ENCODE measurements at regions not wholly inside any gene's neighbourhood (a gene's known extent, or its start where the extent isn't known, plus 50 kb on each side); places are given as distances from the start of the nearest gene placed in this dataset.
"Not testable (repeated sequence)": the region's sequence is repeated elsewhere in the genome, so short reads cannot be mapped to it uniquely, and the experiment has no call there.

DNA sequence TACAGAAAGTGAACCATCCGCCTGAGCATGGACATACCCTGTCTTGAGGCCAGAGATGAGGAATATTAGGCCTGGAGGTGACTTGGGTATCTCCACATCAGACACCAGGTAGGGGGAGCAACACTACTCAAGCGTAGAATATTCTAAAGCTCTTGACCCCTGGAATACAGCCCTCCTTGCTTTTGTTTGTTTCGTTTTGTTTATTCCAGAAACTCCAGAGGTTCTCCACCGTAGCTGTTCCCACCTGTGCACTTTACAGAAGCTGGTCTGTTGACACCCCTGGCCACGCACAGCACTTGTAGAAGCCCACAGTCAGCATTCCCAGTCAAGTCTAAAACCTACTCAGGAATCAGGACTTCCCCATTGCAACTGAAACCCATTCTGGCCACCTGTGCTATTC is 139.6 kb upstream of the NEBL start:
- in situ Hi-C loops (cut with HindIII; ENCODE audit: low pct_unique_long_range_greater_than_20kb, low sequenced_read_pairs), result no loop called here
- intact Hi-C loops (cut with micrococcal nuclease; ENCODE audit: unreplicated experiment), result no loop called here
- TF ChIP-seq TCF7L2 (IDR thresholded peaks at IDR 0.05; ENCODE audit: low read depth, low read length), result no peak
- TF ChIP-seq POLR2AphosphoS5 (IDR thresholded peaks at IDR 0.05; ENCODE audit: low read depth, low read length), result no peak
- TF ChIP-seq, protein P1, sequence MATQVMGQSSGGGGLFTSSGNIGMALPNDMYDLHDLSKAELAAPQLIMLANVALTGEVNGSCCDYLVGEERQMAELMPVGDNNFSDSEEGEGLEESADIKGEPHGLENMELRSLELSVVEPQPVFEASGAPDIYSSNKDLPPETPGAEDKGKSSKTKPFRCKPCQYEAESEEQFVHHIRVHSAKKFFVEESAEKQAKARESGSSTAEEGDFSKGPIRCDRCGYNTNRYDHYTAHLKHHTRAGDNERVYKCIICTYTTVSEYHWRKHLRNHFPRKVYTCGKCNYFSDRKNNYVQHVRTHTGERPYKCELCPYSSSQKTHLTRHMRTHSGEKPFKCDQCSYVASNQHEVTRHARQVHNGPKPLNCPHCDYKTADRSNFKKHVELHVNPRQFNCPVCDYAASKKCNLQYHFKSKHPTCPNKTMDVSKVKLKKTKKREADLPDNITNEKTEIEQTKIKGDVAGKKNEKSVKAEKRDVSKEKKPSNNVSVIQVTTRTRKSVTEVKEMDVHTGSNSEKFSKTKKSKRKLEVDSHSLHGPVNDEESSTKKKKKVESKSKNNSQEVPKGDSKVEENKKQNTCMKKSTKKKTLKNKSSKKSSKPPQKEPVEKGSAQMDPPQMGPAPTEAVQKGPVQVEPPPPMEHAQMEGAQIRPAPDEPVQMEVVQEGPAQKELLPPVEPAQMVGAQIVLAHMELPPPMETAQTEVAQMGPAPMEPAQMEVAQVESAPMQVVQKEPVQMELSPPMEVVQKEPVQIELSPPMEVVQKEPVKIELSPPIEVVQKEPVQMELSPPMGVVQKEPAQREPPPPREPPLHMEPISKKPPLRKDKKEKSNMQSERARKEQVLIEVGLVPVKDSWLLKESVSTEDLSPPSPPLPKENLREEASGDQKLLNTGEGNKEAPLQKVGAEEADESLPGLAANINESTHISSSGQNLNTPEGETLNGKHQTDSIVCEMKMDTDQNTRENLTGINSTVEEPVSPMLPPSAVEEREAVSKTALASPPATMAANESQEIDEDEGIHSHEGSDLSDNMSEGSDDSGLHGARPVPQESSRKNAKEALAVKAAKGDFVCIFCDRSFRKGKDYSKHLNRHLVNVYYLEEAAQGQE (IDR thresholded peaks at IDR 0.05; ENCODE audit: insufficient read depth in 1 of 2, low read depth in 2 of 2, low read length in 1 of 2), result no peak
- TF ChIP-seq, protein P2, sequence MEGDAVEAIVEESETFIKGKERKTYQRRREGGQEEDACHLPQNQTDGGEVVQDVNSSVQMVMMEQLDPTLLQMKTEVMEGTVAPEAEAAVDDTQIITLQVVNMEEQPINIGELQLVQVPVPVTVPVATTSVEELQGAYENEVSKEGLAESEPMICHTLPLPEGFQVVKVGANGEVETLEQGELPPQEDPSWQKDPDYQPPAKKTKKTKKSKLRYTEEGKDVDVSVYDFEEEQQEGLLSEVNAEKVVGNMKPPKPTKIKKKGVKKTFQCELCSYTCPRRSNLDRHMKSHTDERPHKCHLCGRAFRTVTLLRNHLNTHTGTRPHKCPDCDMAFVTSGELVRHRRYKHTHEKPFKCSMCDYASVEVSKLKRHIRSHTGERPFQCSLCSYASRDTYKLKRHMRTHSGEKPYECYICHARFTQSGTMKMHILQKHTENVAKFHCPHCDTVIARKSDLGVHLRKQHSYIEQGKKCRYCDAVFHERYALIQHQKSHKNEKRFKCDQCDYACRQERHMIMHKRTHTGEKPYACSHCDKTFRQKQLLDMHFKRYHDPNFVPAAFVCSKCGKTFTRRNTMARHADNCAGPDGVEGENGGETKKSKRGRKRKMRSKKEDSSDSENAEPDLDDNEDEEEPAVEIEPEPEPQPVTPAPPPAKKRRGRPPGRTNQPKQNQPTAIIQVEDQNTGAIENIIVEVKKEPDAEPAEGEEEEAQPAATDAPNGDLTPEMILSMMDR (IDR thresholded peaks at IDR 0.05), result no peak
- no peak for TF ChIP-seq SIN3A (IDR thresholded peaks at IDR 0.05; ENCODE audit: borderline replicate concordance, insufficient read depth, low read depth, low read length)
- H3K27me3 ChIP-seq (ENCODE audit: control insufficient read depth, insufficient read depth, low read length), result no peaks in the 10 kb centered on the region
- no peaks in the 10 kb centered on the region for H3K36me3 ChIP-seq (ENCODE audit: control insufficient read depth, insufficient read depth, low read length)
- no peaks in the 10 kb centered on the region for H3K9me3 ChIP-seq (ENCODE audit: control insufficient read depth, insufficient read depth, low read depth, low read length)
- no peak overlapping the region for H3K27ac ChIP-seq (ENCODE audit: low read length)
- DNase-seq (ENCODE audit: low read depth, low spot score), result no peak
- ChIA-PET POLR2A (no interaction called here), CTCF (no interaction called here)
- no peak overlapping the region for H3K4me3 ChIP-seq (ENCODE audit: low read depth in 2 of 2, low read length in 2 of 2)
- no TSS peak for BruUV-seq (replicated peaks)
- ATAC-seq, result no peak
- H3K4me1 ChIP-seq (ENCODE audit: control insufficient read depth, insufficient read depth, low read length), result no peaks in the 10 kb centered on the region

DNA sequence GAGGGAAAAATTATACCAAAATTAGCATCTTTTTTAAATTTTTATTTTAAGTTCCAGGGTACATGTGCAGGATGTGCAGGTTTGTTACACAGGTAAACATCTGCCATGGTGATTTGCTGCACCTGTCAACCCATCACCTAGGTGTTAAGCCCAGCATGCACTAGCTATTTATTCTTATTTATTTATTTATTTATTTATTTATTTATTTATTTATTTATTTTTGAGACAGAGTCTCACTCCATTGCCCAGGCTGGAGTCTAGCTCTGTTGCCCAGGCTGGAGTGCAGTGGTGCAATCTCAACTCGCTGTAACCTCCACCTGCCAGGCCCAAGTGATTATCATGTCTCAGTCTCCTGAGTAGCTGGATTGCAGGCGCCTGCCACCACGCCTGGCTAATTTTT is 137.7 kb upstream of the NEBL start:
- CTCF ChIA-PET, result interaction anchor here (0.7 kb wide), 1 partner anchor 277 kb away, joined by 10 read pairs; no protein-coding TSS in a partner anchor
- H3K27ac ChIP-seq (ENCODE audit: low read length); H3K4me1 ChIP-seq (ENCODE audit: control insufficient read depth, insufficient read depth, low read length); POLR2A ChIA-PET; ATAC-seq; intact Hi-C loops (cut with micrococcal nuclease; ENCODE audit: unreplicated experiment); H3K27me3 ChIP-seq (ENCODE audit: control insufficient read depth, insufficient read depth, low read length); BruUV-seq (replicated peaks); DNase-seq (ENCODE audit: low read depth, low spot score); H3K4me3 ChIP-seq (ENCODE audit: low read depth in 2 of 2, low read length in 2 of 2); H3K9me3 ChIP-seq (ENCODE audit: control insufficient read depth, insufficient read depth, low read depth, low read length); in situ Hi-C loops (cut with HindIII; ENCODE audit: low pct_unique_long_range_greater_than_20kb, low sequenced_read_pairs); H3K36me3 ChIP-seq (ENCODE audit: control insufficient read depth, insufficient read depth, low read length): not testable (repeated sequence)

DNA sequence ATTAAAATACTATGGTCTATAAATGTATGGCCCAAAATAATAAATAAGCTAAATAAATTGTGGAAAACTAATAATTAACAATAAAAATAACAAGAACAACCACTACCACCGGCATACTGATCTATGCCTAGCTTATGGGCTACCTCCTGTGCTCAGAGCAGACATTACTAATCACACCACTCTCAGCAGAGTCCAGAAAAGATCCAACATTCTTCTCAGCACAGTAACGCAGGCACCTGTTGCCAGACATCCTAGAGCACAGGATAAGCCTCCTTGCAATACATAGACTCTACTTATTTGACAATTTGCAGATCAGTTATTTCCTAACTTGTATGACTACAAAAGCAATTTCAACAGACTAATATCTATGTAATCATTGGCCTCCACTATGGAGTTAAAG is 137.1 kb upstream of the NEBL start:
- CTCF ChIA-PET, result interaction anchor here (0.7 kb wide), 1 partner anchor 277 kb away, joined by 10 read pairs; no protein-coding TSS in a partner anchor
- H3K4me3 ChIP-seq (ENCODE audit: low read depth in 2 of 2, low read length in 2 of 2), result no peak overlapping the region
- BruUV-seq (replicated peaks), result no TSS peak
- no peak for DNase-seq (ENCODE audit: low read depth, low spot score)
- no peaks in the 10 kb centered on the region for H3K27me3 ChIP-seq (ENCODE audit: control insufficient read depth, insufficient read depth, low read length)
- H3K27ac ChIP-seq (ENCODE audit: low read length), result no peak overlapping the region
- no peaks in the 10 kb centered on the region for H3K4me1 ChIP-seq (ENCODE audit: control insufficient read depth, insufficient read depth, low read length)
- H3K9me3 ChIP-seq (ENCODE audit: control insufficient read depth, insufficient read depth, low read depth, low read length), result no peaks in the 10 kb centered on the region
- POLR2A ChIA-PET, result no interaction called here
- no peaks in the 10 kb centered on the region for H3K36me3 ChIP-seq (ENCODE audit: control insufficient read depth, insufficient read depth, low read length)
- in situ Hi-C loops (cut with HindIII; ENCODE audit: low pct_unique_long_range_greater_than_20kb, low sequenced_read_pairs), result no loop called here
- TF ChIP-seq, protein P2 (IDR thresholded peaks at IDR 0.05), result no peak
- TF ChIP-seq POLR2AphosphoS5 (IDR thresholded peaks at IDR 0.05; ENCODE audit: low read depth, low read length), result no peak
- TF ChIP-seq, protein P1 (IDR thresholded peaks at IDR 0.05; ENCODE audit: insufficient read depth in 1 of 2, low read depth in 2 of 2, low read length in 1 of 2), result no peak
- no peak for TF ChIP-seq TCF7L2 (IDR thresholded peaks at IDR 0.05; ENCODE audit: low read depth, low read length)
- no peak for TF ChIP-seq SIN3A (IDR thresholded peaks at IDR 0.05; ENCODE audit: borderline replicate concordance, insufficient read depth, low read depth, low read length)
- intact Hi-C loops (cut with micrococcal nuclease; ENCODE audit: unreplicated experiment), result no loop called here
- no peak for ATAC-seq
